H9 (cell line): ENCODE measurements at regions not wholly inside any gene's neighbourhood (a gene's known extent, or its start where the extent isn't known, plus 50 kb on each side); places are given as distances from the start of the nearest gene placed in this dataset.

Experiments
- DNase-seq: peaks from one replicate; pipeline ENCODE4 v3.0.0-alpha.2; 2017
- H2AFZ ChIP-seq: one replicate; pipeline ENCODE4 v1.6.1; 2013; ENCODE audit warnings: mild to moderate bottlenecking, low read length, control low read depth, moderate library complexity
- H2AK5ac ChIP-seq: 2 replicates; pipeline ENCODE4 v1.6.1; 2013; ENCODE audit warnings: low read length, control low read depth, mixed read lengths; ENCODE audit not compliant: insufficient read length
- H2BK120ac ChIP-seq: one replicate; pipeline ENCODE4 v1.6.1; 2013; ENCODE audit warnings: low read depth, mild to moderate bottlenecking, low read length, control low read depth, inconsistent platforms; ENCODE audit not compliant: poor library complexity, severe bottlenecking
- H2BK12ac ChIP-seq: 2 replicates; pipeline ENCODE4 v1.6.1; 2013; ENCODE audit warnings: low read length, control low read depth, mixed read lengths, low read depth; ENCODE audit not compliant: insufficient read length
- H2BK15ac ChIP-seq: 2 replicates; pipeline ENCODE4 v1.6.1; 2013; ENCODE audit warnings: low read depth, low read length, control low read depth
- H2BK20ac ChIP-seq: one replicate; pipeline ENCODE4 v1.6.1; 2013; ENCODE audit warnings: low read depth, mild to moderate bottlenecking, low read length, control low read depth, inconsistent platforms; ENCODE audit not compliant: poor library complexity, severe bottlenecking
- H2BK5ac ChIP-seq: 2 replicates; pipeline ENCODE4 v1.6.1; 2013; ENCODE audit warnings: low read length, control low read depth, mixed read lengths; ENCODE audit not compliant: insufficient read length
- H3K14ac ChIP-seq: 2 replicates; pipeline ENCODE4 v1.6.1; 2013; ENCODE audit warnings: low read length, control low read depth; ENCODE audit not compliant: insufficient read depth
- H3K18ac ChIP-seq: 2 replicates; pipeline ENCODE4 v1.6.1; 2013; ENCODE audit warnings: low read depth, mild to moderate bottlenecking, mixed read lengths, low read length, control low read depth; ENCODE audit not compliant: insufficient read length
- H3K23ac ChIP-seq: 2 replicates; pipeline ENCODE4 v1.6.1; 2013; ENCODE audit warnings: low read length, control low read depth, mixed read lengths, low read depth; ENCODE audit not compliant: insufficient read length
- H3K23me2 ChIP-seq: 2 replicates; pipeline ENCODE4 v1.6.1; 2013; ENCODE audit warnings: low read depth, mild to moderate bottlenecking, mixed read lengths, low read length, control low read depth; ENCODE audit not compliant: insufficient read length, poor library complexity, severe bottlenecking
- H3K27ac ChIP-seq: 2 replicates; pipeline ENCODE4 v1.5.1; 2013; ENCODE audit warnings: low read length, control low read depth, mixed read lengths, low read depth; ENCODE audit not compliant: insufficient read length
- H3K27me3 ChIP-seq: 2 replicates; pipeline ENCODE4 v1.6.1; 2013; ENCODE audit warnings: low read length, control low read depth, inconsistent platforms; ENCODE audit not compliant: insufficient read depth
- H3K4ac ChIP-seq: 2 replicates; pipeline ENCODE4 v1.6.1; 2013; ENCODE audit warnings: low read depth, mild to moderate bottlenecking, control low read depth, inconsistent platforms, low read length, moderate library complexity
- H3K4me1 ChIP-seq: 2 replicates; pipeline ENCODE4 v1.6.1; 2013; ENCODE audit warnings: low read length, control low read depth, inconsistent platforms; ENCODE audit not compliant: insufficient read depth
- H3K4me2 ChIP-seq: 2 replicates; pipeline ENCODE4 v1.6.1; 2013; ENCODE audit warnings: low read length, control low read depth, mixed read lengths; ENCODE audit not compliant: insufficient read length, insufficient read depth
- H3K56ac ChIP-seq: 2 replicates; pipeline ENCODE4 v1.6.1; 2013; ENCODE audit warnings: low read depth, mild to moderate bottlenecking, mixed read lengths, low read length, control low read depth; ENCODE audit not compliant: insufficient read length
- H3K79me1 ChIP-seq: 2 replicates; pipeline ENCODE4 v1.6.1; 2013; ENCODE audit warnings: low read depth, mild to moderate bottlenecking, moderate library complexity, low read length, control low read depth, inconsistent platforms; ENCODE audit not compliant: insufficient read depth, poor library complexity, severe bottlenecking
- H3K79me2 ChIP-seq: 2 replicates; pipeline ENCODE4 v1.6.1; 2013; ENCODE audit warnings: low read length, control low read depth, inconsistent platforms; ENCODE audit not compliant: insufficient read depth
- H3K9ac ChIP-seq: 2 replicates; pipeline ENCODE4 v1.6.1; 2013; ENCODE audit warnings: low read length, control low read depth, mixed read lengths; ENCODE audit not compliant: insufficient read length; ENCODE audit errors: extremely low read depth
- H3K9me3 ChIP-seq: one replicate; pipeline ENCODE4 v1.6.1; 2013; ENCODE audit warnings: low read depth, low read length, inconsistent platforms; ENCODE audit not compliant: control insufficient read depth
- H3T11ph ChIP-seq: one replicate; pipeline ENCODE4 v1.6.1; 2013; ENCODE audit warnings: mild to moderate bottlenecking, low read length, control low read depth, inconsistent platforms
- H4K20me1 ChIP-seq: one replicate; pipeline ENCODE4 v1.6.1; 2013; ENCODE audit not compliant: control insufficient read depth, insufficient read length, insufficient read depth
- H4K5ac ChIP-seq: 2 replicates; pipeline ENCODE4 v1.6.1; 2013; ENCODE audit warnings: low read depth, mild to moderate bottlenecking, mixed read lengths, low read length, control low read depth; ENCODE audit not compliant: insufficient read length
- H4K8ac ChIP-seq: replicated peaks from 2 replicates; pipeline ENCODE4 v1.6.1; 2013; ENCODE audit warnings: low read length, control low read depth, mixed read lengths, low read depth; ENCODE audit not compliant: insufficient read length
- H4K91ac ChIP-seq: 2 replicates; pipeline ENCODE4 v1.6.1; 2013; ENCODE audit warnings: low read depth, mild to moderate bottlenecking, moderate library complexity, mixed read lengths, low read length, control low read depth; ENCODE audit not compliant: insufficient read length
- H3K27ac Mint-ChIP-seq, 3 experiments: 2 replicates in 2 of 3; 3 replicates in 1 of 3; pipeline ENCODE4 v1.8.0; 2020 to 2021; ENCODE audit warnings: mixed read lengths in 3 of 3, mild to moderate bottlenecking in 1 of 3, moderate library complexity in 1 of 3
- H3K27me3 Mint-ChIP-seq: 2 replicates; pipeline ENCODE4 v1.8.0; 2021; ENCODE audit warnings: low read depth, mild to moderate bottlenecking, moderate library complexity, mixed read lengths
- H3K36me3 Mint-ChIP-seq, 3 experiments: 2 replicates in 2 of 3; 3 replicates in 1 of 3; pipeline ENCODE4 v1.8.0; 2020 to 2021; ENCODE audit warnings: low read depth in 3 of 3, mixed read lengths in 3 of 3; ENCODE audit not compliant: insufficient read depth in 1 of 3
- H3K4me1 Mint-ChIP-seq, 2 experiments: 2 replicates each; pipeline ENCODE4 v1.8.0; 2020; ENCODE audit warnings: mixed read lengths in 2 of 2
- H3K4me3 Mint-ChIP-seq, 2 experiments: 2 replicates in 1 of 2; 3 replicates in 1 of 2; pipeline ENCODE4 v1.8.0; 2020 to 2021; ENCODE audit warnings: mild to moderate bottlenecking in 2 of 2, mixed read lengths in 2 of 2, moderate library complexity in 1 of 2
- H3K9me3 Mint-ChIP-seq, 2 experiments: 2 replicates in 1 of 2; 3 replicates in 1 of 2; pipeline ENCODE4 v1.8.0; 2020; ENCODE audit warnings: mild to moderate bottlenecking in 2 of 2, mixed read lengths in 2 of 2, moderate library complexity in 1 of 2
- TF ChIP-seq, protein P1 (sequence below): fragments of 200-600 bp; sonication (generic); conservative IDR thresholded peaks from 3 replicates; pipeline ENCODE4 v1.8.0; 2021; ENCODE audit warnings: antibody characterized with exemption, mild to moderate bottlenecking

GRCh38 chr3:167188592-167188991 lies 191.5 kb downstream of the ZBBX start:
- Mint-ChIP-seq H3K27ac (no peak overlapping the region), H3K36me3 (0 out of 7 replicates have a peak, but pooled peaks cover 0 to 1% (median 0%) of the 10 kb centered on the region in 3 experiments), H3K27me3 (no peaks in the 10 kb centered on the region), H3K4me3 (no peak overlapping the region), H3K9me3 (peaks cover 0 to 10% of the 10 kb centered on the region in 2 experiments; a peak in 2 of 5 replicates), H3K4me1 (no peaks in the 10 kb centered on the region)
- Histone ChIP-seq H3K79me2 (no peaks in the 10 kb centered on the region), H2BK12ac (no peak overlapping the region), H3K27ac (no peak overlapping the region), H3K79me1 (no peaks in the 10 kb centered on the region), H4K20me1 (no peaks in the 10 kb centered on the region), H2AFZ (no peak overlapping the region), H4K91ac (no peak overlapping the region), H2BK5ac (no peak overlapping the region), H3K27me3 (no peaks in the 10 kb centered on the region), H2BK15ac (no peak overlapping the region), H3K23ac (no peak overlapping the region), H2BK20ac (no peak overlapping the region), H3T11ph (no peak overlapping the region), H4K5ac (no peak overlapping the region), H3K14ac (no peak overlapping the region), H3K9ac (no peak overlapping the region), H4K8ac (no peak overlapping the region), H3K9me3 (no peaks in the 10 kb centered on the region), H3K56ac (no peak overlapping the region), H3K4ac (no peak overlapping the region), H3K23me2 (no peaks in the 10 kb centered on the region), H3K4me2 (no peak overlapping the region), H3K18ac (no peak overlapping the region), H2BK120ac (no peak overlapping the region), H2AK5ac (no peak overlapping the region), H3K4me1 (no peaks in the 10 kb centered on the region; the same call in 1 of the 2 replicates)
- TF ChIP-seq, protein P1, sequence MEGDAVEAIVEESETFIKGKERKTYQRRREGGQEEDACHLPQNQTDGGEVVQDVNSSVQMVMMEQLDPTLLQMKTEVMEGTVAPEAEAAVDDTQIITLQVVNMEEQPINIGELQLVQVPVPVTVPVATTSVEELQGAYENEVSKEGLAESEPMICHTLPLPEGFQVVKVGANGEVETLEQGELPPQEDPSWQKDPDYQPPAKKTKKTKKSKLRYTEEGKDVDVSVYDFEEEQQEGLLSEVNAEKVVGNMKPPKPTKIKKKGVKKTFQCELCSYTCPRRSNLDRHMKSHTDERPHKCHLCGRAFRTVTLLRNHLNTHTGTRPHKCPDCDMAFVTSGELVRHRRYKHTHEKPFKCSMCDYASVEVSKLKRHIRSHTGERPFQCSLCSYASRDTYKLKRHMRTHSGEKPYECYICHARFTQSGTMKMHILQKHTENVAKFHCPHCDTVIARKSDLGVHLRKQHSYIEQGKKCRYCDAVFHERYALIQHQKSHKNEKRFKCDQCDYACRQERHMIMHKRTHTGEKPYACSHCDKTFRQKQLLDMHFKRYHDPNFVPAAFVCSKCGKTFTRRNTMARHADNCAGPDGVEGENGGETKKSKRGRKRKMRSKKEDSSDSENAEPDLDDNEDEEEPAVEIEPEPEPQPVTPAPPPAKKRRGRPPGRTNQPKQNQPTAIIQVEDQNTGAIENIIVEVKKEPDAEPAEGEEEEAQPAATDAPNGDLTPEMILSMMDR, result no peak
- DNase-seq, result no peak
